ENCODE measurements at regions not wholly inside any gene's neighbourhood (a gene's known extent, or its start where the extent isn't known, plus 50 kb on each side); places are given as distances from the start of the nearest gene placed in this dataset.

GRCh38 chr13:84574851-84575250 lies 692.6 kb upstream of the SLITRK1 start:
- TF ChIP-seq CTCF (IDR thresholded peaks at IDR 0.05) (no peak), POLR2AphosphoS5 (IDR thresholded peaks at IDR 0.05) (no peak), EP300 (IDR thresholded peaks at IDR 0.05) (no peak)

Data from upper lobe of left lung (tissue), 4 donors.